HepG2 (cell line): ENCODE measurements at regions not wholly inside any gene's neighbourhood (a gene's known extent, or its start where the extent isn't known, plus 50 kb on each side); places are given as distances from the start of the nearest gene placed in this dataset.

Experiments used
- CEBPB ChIP-seq: IDR thresholded peaks from 2 replicates; pipeline ENCODE4 v1.6.1; 2011; ENCODE audit warnings: low read depth, low read length, improper control_type of control experiment, borderline replicate concordance
- FOXK2 ChIP-seq: fragments of 450-650 bp; IDR thresholded peaks from 2 replicates; pipeline ENCODE4 v1.6.1; 2016
- HDAC2 ChIP-seq: sonication (generic); formaldehyde crosslinking; IDR thresholded peaks from 2 replicates; pipeline ENCODE4 v1.4.0; 2020; ENCODE audit warnings: missing genetic modification reagents
- MXI1 ChIP-seq: IDR thresholded peaks from 3 replicates; pipeline ENCODE4 v1.6.1; 2012; ENCODE audit warnings: low read depth, low read length, inconsistent platforms, borderline replicate concordance
- REXO4 ChIP-seq: sonication (generic); formaldehyde crosslinking; IDR thresholded peaks from 2 replicates; pipeline ENCODE4 v1.8.0; 2022; ENCODE audit warnings: missing genetic modification reagents, mild to moderate bottlenecking, borderline replicate concordance
- RXRA ChIP-seq: sonication (generic); formaldehyde crosslinking; IDR thresholded peaks from 2 replicates; pipeline ENCODE4 v1.5.1; 2020; ENCODE audit warnings: missing genetic modification reagents
- TCF12 ChIP-seq, 2 experiments: fragments of 450-650 bp in 1 of 2; sonication (generic) in 1 of 2; formaldehyde crosslinking in 1 of 2; IDR thresholded peaks; 2 replicates each; pipeline versions ENCODE4 v1.6.1 to v1.8.0; 2017 to 2022; ENCODE audit warnings: antibody characterized with exemption in 1 of 2, mild to moderate bottlenecking in 1 of 2, missing genetic modification reagents in 1 of 2, moderate library complexity in 1 of 2
- ZBTB38 ChIP-seq: sonication (generic); formaldehyde crosslinking; IDR thresholded peaks from 2 replicates; pipeline ENCODE4 v1.5.1; 2020; ENCODE audit warnings: mild to moderate bottlenecking, missing genetic modification reagents
- ZKSCAN1 ChIP-seq: fragments of 150-350 bp; IDR thresholded peaks from 2 replicates; pipeline ENCODE4 v1.6.1; 2014; ENCODE audit warnings: low read length
- ZNF501 ChIP-seq: sonication (generic); formaldehyde crosslinking; IDR thresholded peaks from 2 replicates; pipeline ENCODE4 v1.5.1; 2020; ENCODE audit warnings: mild to moderate bottlenecking, moderate library complexity, missing genetic modification reagents
- ZNF598 ChIP-seq: sonication (generic); formaldehyde crosslinking; IDR thresholded peaks from 2 replicates; pipeline ENCODE4 v1.5.1; 2020; ENCODE audit warnings: mild to moderate bottlenecking, missing genetic modification reagents, borderline replicate concordance
- ZNF816 ChIP-seq: sonication (generic); formaldehyde crosslinking; IDR thresholded peaks from 2 replicates; pipeline ENCODE4 v1.8.0; 2022; ENCODE audit warnings: missing genetic modification reagents, mild to moderate bottlenecking, borderline replicate concordance
- TF ChIP-seq, protein P1 (sequence below): sonication (generic); formaldehyde crosslinking; IDR thresholded peaks from 2 replicates; pipeline ENCODE4 v1.5.1; 2020; ENCODE audit warnings: mild to moderate bottlenecking, missing genetic modification reagents, borderline replicate concordance
- TF ChIP-seq, protein P2 (sequence below): sonication (generic); formaldehyde crosslinking; IDR thresholded peaks from 2 replicates; pipeline ENCODE4 v1.4.0; 2020; ENCODE audit warnings: missing genetic modification reagents
- TF ChIP-seq, protein P3 (sequence below): sonication (generic); formaldehyde crosslinking; IDR thresholded peaks from 2 replicates; pipeline ENCODE4 v1.8.0; 2022; ENCODE audit warnings: missing genetic modification reagents, mild to moderate bottlenecking, borderline replicate concordance
- TF ChIP-seq, protein P4 (sequence below): sonication (generic); formaldehyde crosslinking; IDR thresholded peaks from 2 replicates; pipeline ENCODE4 v1.5.0; 2020; ENCODE audit warnings: missing genetic modification reagents

DNA sequence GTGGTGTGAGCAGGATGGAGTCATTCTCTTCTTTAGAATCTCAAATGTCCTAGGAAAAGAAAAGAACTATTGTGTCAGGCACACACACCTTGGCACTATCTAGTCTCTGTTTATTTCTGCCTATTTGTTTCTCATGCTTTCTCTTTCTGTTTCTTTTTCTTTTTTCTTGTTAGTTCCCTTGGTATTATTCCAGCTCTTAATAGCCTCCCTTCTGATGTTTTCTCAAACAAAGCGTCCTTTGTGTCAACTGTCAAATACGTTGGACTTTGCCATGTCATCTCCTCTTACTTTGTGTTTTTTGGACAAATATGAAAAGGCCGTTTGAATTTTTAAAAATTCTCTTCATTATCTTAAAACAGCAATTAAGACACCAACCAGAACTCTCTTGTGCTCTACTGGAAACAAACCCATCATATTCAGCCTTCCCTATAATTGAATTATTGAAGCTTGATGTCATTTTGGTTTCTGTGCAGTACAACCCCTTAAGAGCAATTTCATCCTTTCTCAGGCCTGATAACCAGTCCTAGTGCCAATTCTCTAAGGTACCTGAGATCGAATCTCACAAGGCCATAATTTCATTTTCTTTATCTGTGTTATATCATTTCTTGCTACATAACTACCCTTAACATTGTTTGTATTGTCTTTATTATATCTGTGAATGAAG is 497.8 kb upstream of the NRP1 start (continued):
- TF ChIP-seq, protein P1, sequence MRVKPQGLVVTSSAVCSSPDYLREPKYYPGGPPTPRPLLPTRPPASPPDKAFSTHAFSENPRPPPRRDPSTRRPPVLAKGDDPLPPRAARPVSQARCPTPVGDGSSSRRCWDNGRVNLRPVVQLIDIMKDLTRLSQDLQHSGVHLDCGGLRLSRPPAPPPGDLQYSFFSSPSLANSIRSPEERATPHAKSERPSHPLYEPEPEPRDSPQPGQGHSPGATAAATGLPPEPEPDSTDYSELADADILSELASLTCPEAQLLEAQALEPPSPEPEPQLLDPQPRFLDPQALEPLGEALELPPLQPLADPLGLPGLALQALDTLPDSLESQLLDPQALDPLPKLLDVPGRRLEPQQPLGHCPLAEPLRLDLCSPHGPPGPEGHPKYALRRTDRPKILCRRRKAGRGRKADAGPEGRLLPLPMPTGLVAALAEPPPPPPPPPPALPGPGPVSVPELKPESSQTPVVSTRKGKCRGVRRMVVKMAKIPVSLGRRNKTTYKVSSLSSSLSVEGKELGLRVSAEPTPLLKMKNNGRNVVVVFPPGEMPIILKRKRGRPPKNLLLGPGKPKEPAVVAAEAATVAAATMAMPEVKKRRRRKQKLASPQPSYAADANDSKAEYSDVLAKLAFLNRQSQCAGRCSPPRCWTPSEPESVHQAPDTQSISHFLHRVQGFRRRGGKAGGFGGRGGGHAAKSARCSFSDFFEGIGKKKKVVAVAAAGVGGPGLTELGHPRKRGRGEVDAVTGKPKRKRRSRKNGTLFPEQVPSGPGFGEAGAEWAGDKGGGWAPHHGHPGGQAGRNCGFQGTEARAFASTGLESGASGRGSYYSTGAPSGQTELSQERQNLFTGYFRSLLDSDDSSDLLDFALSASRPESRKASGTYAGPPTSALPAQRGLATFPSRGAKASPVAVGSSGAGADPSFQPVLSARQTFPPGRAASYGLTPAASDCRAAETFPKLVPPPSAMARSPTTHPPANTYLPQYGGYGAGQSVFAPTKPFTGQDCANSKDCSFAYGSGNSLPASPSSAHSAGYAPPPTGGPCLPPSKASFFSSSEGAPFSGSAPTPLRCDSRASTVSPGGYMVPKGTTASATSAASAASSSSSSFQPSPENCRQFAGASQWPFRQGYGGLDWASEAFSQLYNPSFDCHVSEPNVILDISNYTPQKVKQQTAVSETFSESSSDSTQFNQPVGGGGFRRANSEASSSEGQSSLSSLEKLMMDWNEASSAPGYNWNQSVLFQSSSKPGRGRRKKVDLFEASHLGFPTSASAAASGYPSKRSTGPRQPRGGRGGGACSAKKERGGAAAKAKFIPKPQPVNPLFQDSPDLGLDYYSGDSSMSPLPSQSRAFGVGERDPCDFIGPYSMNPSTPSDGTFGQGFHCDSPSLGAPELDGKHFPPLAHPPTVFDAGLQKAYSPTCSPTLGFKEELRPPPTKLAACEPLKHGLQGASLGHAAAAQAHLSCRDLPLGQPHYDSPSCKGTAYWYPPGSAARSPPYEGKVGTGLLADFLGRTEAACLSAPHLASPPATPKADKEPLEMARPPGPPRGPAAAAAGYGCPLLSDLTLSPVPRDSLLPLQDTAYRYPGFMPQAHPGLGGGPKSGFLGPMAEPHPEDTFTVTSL (CRISPR knock-in tag), result peak; percentile 63; the same call in 1 of the 2 replicates
- TF ChIP-seq FOXK2 (peak; percentile 50; the same call in 1 of the 2 replicates), ZKSCAN1 (no peak), HDAC2 (CRISPR knock-in tag) (peak; percentile 42; the same call in 1 of the 2 replicates), TCF12 (IDR thresholded peaks at IDR 0.05) (no peak), TCF12 (CRISPR knock-in tag; IDR thresholded peaks at IDR 0.05) (no peak), ZNF816 (CRISPR knock-in tag) (no peak), ZBTB38 (CRISPR knock-in tag) (no peak), REXO4 (CRISPR knock-in tag) (no peak), CEBPB (no peak), ZNF598 (CRISPR knock-in tag) (no peak), MXI1 (no peak), RXRA (CRISPR knock-in tag) (no peak), ZNF501 (no peak)
- TF ChIP-seq, protein P2, sequence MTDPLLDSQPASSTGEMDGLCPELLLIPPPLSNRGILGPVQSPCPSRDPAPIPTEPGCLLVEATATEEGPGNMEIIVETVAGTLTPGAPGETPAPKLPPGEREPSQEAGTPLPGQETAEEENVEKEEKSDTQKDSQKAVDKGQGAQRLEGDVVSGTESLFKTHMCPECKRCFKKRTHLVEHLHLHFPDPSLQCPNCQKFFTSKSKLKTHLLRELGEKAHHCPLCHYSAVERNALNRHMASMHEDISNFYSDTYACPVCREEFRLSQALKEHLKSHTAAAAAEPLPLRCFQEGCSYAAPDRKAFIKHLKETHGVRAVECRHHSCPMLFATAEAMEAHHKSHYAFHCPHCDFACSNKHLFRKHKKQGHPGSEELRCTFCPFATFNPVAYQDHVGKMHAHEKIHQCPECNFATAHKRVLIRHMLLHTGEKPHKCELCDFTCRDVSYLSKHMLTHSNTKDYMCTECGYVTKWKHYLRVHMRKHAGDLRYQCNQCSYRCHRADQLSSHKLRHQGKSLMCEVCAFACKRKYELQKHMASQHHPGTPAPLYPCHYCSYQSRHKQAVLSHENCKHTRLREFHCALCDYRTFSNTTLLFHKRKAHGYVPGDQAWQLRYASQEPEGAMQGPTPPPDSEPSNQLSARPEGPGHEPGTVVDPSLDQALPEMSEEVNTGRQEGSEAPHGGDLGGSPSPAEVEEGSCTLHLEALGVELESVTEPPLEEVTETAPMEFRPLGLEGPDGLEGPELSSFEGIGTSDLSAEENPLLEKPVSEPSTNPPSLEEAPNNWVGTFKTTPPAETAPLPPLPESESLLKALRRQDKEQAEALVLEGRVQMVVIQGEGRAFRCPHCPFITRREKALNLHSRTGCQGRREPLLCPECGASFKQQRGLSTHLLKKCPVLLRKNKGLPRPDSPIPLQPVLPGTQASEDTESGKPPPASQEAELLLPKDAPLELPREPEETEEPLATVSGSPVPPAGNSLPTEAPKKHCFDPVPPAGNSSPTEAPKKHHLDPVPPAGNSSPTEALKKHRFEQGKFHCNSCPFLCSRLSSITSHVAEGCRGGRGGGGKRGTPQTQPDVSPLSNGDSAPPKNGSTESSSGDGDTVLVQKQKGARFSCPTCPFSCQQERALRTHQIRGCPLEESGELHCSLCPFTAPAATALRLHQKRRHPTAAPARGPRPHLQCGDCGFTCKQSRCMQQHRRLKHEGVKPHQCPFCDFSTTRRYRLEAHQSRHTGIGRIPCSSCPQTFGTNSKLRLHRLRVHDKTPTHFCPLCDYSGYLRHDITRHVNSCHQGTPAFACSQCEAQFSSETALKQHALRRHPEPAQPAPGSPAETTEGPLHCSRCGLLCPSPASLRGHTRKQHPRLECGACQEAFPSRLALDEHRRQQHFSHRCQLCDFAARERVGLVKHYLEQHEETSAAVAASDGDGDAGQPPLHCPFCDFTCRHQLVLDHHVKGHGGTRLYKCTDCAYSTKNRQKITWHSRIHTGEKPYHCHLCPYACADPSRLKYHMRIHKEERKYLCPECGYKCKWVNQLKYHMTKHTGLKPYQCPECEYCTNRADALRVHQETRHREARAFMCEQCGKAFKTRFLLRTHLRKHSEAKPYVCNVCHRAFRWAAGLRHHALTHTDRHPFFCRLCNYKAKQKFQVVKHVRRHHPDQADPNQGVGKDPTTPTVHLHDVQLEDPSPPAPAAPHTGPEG (CRISPR knock-in tag), result no peak
- TF ChIP-seq, protein P3, sequence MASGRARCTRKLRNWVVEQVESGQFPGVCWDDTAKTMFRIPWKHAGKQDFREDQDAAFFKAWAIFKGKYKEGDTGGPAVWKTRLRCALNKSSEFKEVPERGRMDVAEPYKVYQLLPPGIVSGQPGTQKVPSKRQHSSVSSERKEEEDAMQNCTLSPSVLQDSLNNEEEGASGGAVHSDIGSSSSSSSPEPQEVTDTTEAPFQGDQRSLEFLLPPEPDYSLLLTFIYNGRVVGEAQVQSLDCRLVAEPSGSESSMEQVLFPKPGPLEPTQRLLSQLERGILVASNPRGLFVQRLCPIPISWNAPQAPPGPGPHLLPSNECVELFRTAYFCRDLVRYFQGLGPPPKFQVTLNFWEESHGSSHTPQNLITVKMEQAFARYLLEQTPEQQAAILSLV (CRISPR knock-in tag), result no peak
- TF ChIP-seq, protein P4, sequence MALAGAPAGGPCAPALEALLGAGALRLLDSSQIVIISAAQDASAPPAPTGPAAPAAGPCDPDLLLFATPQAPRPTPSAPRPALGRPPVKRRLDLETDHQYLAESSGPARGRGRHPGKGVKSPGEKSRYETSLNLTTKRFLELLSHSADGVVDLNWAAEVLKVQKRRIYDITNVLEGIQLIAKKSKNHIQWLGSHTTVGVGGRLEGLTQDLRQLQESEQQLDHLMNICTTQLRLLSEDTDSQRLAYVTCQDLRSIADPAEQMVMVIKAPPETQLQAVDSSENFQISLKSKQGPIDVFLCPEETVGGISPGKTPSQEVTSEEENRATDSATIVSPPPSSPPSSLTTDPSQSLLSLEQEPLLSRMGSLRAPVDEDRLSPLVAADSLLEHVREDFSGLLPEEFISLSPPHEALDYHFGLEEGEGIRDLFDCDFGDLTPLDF (CRISPR knock-in tag), result no peak
